DMS153 treated with DMSO at 0.1 percent for 48 hours (cell line): ENCODE measurements at regions not wholly inside any gene's neighbourhood (a gene's known extent, or its start where the extent isn't known, plus 50 kb on each side); places are given as distances from the start of the nearest gene placed in this dataset.
A peak's percentile ranks its signal among the peaks of the same experiment; 100 is the strongest.

ENCODE experiments used
- DNase-seq: peaks from one replicate; lab custom pipeline; 2025; ENCODE audit not compliant: unreplicated experiment; lab: John Stamatoyannopoulos, UW

GRCh38 chr5:124922255-124922975 lies 176.0 kb upstream of the ZNF608 start:
- no peak for DNase-seq

- peak; percentile 71 for DNase-seq
Measured at GRCh38 chr5:124923131-124923530, 176.7 kb upstream of the ZNF608 start.

- DNase-seq = no peak
Measured at GRCh38 chr5:124924729-124925128, 178.3 kb upstream of the ZNF608 start.

GRCh38 chr5:124927735-124928134 lies 181.3 kb upstream of the ZNF608 start:
- DNase-seq = no peak

- DNase-seq = no peak
Measured at GRCh38 chr5:124929000-124929399, 182.6 kb upstream of the ZNF608 start.

GRCh38 chr5:124932791-124933600 lies 186.6 kb upstream of the ZNF608 start:
- DNase-seq = no peak

- no peak for DNase-seq
Measured at GRCh38 chr5:124935065-124935464, 188.6 kb upstream of the ZNF608 start.

- DNase-seq = no peak
Measured at GRCh38 chr5:124936626-124936933, 190.1 kb upstream of the ZNF608 start.

GRCh38 chr5:124941051-124942049 lies 194.9 kb upstream of the ZNF608 start:
- DNase-seq = no peak

- DNase-seq = no peak
Measured at GRCh38 chr5:124948062-124948753, 201.8 kb upstream of the ZNF608 start.

GRCh38 chr5:124948754-124949275 lies 202.4 kb upstream of the ZNF608 start:
- no peak for DNase-seq

GRCh38 chr5:124949862-124950261 lies 203.4 kb upstream of the ZNF608 start:
- DNase-seq = no peak

- DNase-seq = no peak
Measured at GRCh38 chr5:124951105-124951504, 204.7 kb upstream of the ZNF608 start.

GRCh38 chr5:124951661-124952060 lies 205.2 kb upstream of the ZNF608 start:
- no peak for DNase-seq

- DNase-seq = no peak
Measured at GRCh38 chr5:124952079-124952478, 205.6 kb upstream of the ZNF608 start.

- DNase-seq = no peak
Measured at GRCh38 chr5:124952566-124952965, 206.1 kb upstream of the ZNF608 start.

GRCh38 chr5:124954784-124955183 lies 208.3 kb upstream of the ZNF608 start:
- no peak for DNase-seq

- no peak for DNase-seq
Measured at GRCh38 chr5:124956471-124957029, 210.1 kb upstream of the ZNF608 start.

GRCh38 chr5:124957063-124957462 lies 210.6 kb upstream of the ZNF608 start:
- no peak for DNase-seq

- DNase-seq = no peak
Measured at GRCh38 chr5:124960266-124960665, 213.8 kb upstream of the ZNF608 start.
